NOMO-1 treated with DMSO at 0.1 percent for 48 hours (cell line): ENCODE measurements at regions not wholly inside any gene's neighbourhood (a gene's known extent, or its start where the extent isn't known, plus 50 kb on each side); places are given as distances from the start of the nearest gene placed in this dataset.

Experiments
- DNase-seq: peaks from one replicate; lab custom pipeline; 2025; ENCODE audit not compliant: unreplicated experiment; lab: John Stamatoyannopoulos, UW

DNA sequence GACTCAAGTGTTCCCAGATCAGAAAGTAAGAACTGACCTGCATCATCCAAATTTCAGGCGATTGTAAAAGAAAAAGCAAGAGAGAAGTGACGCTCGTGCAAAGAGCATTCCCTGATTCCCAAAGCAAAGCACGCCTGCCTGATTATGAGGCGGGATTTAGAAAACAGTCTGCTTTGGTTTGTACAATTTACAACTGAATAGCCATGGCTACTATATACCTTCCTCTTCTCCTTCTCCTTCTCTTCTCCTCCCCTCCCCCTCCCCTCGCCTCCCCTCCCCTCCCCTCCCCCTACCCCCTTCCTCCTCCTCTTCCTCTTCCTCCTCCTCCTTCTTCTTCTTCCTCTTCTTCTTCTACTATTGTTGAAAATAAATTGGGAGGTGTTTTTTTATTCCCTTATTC lies 782.9 kb downstream of the GALR1 start:
- DNase-seq: no peak

- DNase-seq: no peak
Measured at GRCh38 chr18:78034755-78035154, 785.1 kb downstream of the GALR1 start.

DNA sequence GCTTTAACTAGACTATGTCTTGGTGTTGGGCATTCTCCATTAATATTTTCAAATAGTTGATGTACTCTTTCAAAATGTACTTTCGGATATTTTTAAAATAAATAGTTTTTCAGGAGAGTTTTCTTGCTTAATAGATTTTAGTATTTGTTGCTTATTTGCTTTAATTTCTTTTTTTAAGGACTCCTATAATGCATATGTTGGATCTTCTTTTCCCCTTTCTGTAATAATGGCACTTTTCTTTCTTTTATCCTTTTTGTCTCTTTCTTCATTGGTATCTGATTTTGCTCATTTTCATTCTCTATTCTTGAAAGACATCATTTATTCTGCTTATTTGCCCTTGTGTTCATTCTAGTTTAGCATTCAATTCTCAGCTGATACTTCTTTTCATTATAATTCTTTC lies 791.6 kb downstream of the GALR1 start:
- DNase-seq: no peak

GRCh38 chr18:78046631-78047030 lies 797.0 kb downstream of the GALR1 start:
- no peak for DNase-seq

DNA sequence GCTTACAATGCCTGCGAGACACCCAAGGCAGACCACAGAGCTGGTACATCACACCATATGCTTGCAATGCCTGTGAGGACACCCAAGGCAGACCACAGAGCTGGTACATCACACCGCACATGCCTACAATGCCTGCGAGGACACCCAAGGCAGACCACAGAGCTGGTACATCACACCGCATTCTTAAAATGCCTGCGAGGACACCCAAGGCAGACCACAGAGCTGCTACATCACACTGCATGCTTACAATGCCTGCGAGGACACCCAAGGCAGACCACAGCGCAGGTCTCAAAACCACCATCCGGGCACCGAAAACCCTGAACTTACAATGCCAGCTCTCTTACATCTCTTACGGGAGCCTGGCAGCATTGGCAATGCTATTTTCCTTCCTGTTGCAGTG lies 799.6 kb downstream of the GALR1 start:
- DNase-seq: no peak

- DNase-seq: no peak
Measured at GRCh38 chr18:78054801-78055200, 805.2 kb downstream of the GALR1 start.

DNA sequence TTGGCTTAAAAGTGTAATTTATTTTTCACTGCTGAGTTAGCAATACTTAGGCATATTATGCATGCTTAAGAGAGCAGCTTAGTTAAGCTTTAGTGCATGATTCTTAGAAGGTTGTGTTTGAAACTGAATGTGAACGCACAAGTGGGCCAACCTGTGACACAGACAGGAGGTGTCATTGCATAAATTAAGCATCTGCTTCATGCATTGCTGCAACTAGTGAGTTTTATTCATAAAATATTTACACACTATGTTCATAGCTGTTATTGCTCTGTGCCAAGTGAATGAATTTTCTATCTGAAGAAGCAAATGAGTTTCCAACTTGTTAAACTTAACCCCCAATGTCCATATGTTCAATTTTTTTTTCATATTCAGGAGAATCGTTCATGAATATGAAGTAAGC lies 806.4 kb downstream of the GALR1 start:
- no peak for DNase-seq

DNA sequence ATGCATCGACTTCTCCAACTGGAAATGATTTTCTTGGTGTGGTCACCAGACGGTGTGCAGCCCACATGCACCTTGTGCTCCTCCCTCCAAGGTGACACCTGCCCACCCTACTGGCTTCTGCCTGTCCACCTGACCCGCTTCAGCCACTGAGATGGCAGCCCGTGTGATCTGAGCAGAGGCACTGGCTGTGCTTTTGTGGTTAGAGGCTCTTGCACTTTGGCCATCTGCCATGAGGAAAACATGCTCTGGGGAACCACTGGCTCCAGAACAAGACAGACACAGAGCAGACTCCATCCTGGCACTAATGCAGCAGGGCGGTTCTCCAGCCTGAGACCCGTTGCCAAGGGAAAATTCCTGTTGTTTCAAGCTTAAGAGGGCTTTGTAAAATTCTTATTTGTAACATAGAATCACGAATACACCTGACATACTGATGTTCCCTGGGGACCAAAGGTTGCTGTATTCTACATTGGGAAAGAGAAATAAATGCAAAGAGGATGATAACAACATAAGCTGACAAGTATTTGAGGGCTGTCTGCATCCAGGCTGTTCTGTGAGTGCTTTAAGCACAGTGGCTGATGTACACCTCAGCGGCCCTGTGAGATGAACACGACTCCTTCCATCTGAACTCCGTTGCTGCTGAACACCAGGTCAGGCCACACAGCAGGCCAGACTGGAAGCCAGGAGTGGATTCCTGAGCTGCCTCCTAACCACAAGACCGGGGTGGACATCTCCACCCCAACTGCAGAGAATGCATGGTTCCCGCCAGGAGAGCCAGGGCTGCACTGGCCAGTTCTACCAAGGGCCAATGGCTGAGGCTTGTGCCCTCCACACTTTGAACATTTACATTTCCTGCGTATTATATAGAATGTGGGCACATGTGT lies 820.4 kb downstream of the GALR1 start:
- no peak for DNase-seq

- no peak for DNase-seq
Measured at GRCh38 chr18:78071166-78071710, 821.6 kb downstream of the GALR1 start.

DNA sequence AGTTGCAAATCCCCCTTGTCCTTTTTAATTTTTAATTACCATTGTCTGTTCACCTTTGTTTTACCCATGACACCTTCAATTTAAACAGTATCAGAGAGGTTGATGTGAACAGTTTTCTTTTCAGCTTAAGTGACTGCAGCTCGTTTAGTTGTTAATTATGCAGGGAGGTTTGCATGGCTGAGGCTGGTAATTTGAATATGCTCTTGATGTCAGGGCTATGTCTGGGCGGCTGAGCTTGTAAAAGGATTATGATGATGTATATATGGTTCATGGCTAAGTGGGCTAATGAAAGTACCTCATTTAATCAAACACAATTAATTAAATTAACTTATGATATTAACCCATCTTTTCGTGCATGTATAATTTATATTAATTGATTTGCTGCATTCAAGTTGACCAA lies 822.1 kb downstream of the GALR1 start:
- DNase-seq: no peak

- no peak for DNase-seq
Measured at GRCh38 chr18:78072375-78072774, 822.7 kb downstream of the GALR1 start.

DNA sequence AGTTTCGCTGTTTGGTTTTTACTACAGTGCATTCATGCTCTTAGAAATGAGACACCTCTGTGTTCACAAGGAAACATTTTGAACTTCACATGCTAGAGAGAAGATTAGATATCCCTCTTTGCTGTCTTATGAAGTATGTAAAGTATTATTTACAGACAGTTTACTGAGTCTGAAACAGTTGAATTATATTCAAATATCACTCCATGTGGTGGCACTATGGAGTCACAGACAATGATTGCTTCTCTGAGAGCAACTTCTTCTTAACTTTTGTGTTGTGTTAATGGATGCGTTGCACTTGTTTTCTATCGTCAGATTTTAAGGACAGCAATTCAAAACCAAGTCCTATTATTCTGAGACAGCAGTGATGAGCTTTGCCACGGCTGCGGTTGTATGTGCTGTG lies 823.6 kb downstream of the GALR1 start:
- peak; percentile 2 for DNase-seq

GRCh38 chr18:78074400-78075020 lies 824.9 kb downstream of the GALR1 start:
- no peak for DNase-seq

- DNase-seq: no peak
Measured at GRCh38 chr18:78080081-78080480, 830.4 kb downstream of the GALR1 start.

- no peak for DNase-seq
Measured at GRCh38 chr18:78080761-78081160, 831.1 kb downstream of the GALR1 start.

GRCh38 chr18:78082816-78083215 lies 833.2 kb downstream of the GALR1 start:
- DNase-seq: no peak

GRCh38 chr18:78085241-78086185 lies 835.9 kb downstream of the GALR1 start:
- no peak for DNase-seq

DNA sequence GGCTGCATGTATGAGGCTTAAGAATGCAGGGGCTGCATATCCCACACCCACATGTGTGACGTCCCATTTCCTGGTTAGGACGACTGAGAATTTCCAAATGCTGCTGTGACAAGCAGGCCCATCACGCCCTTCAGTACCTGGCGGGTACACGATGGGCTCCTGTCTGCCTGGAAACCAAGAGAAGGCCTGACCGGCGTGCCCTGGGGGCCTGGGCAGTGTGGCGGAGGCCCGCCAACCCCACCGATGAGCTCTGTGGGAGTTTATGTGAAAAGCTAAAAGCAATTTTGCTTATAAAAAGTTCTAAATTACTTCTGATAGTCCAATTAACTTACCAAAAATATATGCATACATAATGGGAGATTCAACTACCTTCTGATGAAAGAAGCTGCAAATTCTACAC lies 837.3 kb downstream of the GALR1 start:
- DNase-seq: no peak

- no peak for DNase-seq
Measured at GRCh38 chr18:78087338-78087737, 837.7 kb downstream of the GALR1 start.

DNA sequence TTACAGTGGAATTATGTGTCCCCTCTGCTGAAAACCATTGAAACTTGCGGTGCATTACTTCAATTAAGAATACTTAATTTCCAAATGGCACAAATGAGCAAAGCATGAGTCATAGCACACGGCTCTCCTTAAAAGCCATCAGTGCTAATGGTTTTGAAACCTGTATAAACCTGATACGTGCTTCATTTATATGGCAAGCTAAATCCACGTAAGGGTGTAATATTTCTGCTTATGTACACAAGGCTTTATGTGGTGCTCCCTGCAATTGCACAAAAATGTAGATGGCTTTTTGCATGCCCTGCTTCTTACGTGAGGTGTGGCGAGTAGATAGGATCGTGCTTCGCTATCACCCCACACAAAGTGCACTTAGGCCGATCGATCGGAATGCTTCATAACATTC lies 840.9 kb downstream of the GALR1 start:
- no peak for DNase-seq

GRCh38 chr18:78092901-78093300 lies 843.3 kb downstream of the GALR1 start:
- no peak for DNase-seq
